ENCODE measurements at regions not wholly inside any gene's neighbourhood (a gene's known extent, or its start where the extent isn't known, plus 50 kb on each side); places are given as distances from the start of the nearest gene placed in this dataset.

- DNase-seq: no peak
Measured at GRCh38 chr3:148238421-148238821, 459.3 kb upstream of the AGTR1 start.

DNA sequence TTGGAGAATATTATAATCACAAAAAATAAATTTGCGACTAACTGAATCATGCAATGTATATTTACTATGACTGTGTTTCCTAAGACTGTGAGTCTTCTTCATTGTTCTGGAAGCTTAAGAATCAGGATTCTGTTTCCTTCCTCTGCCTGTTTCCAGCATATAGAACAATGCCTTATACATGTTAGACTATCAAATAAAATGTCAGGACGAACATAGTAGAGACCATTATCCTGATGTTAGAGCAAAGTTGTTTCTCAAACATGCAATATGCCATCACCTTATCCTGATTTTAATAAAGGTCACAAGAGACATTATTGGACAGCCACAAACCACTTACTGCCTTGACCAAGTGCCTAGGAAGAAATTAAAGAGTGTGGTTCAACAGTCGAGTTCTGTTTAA, 457.4 kb upstream of the AGTR1 start:
- no peak for DNase-seq

- DNase-seq: no peak
Measured at GRCh38 chr3:148243609-148244008, 454.1 kb upstream of the AGTR1 start.

- no peak for DNase-seq
Measured at GRCh38 chr3:148246291-148246923, 451.3 kb upstream of the AGTR1 start.

- DNase-seq: no peak
Measured at GRCh38 chr3:148253713-148254112, 444.0 kb upstream of the AGTR1 start.

- no peak for DNase-seq
Measured at GRCh38 chr3:148254402-148254801, 443.3 kb upstream of the AGTR1 start.

DNA sequence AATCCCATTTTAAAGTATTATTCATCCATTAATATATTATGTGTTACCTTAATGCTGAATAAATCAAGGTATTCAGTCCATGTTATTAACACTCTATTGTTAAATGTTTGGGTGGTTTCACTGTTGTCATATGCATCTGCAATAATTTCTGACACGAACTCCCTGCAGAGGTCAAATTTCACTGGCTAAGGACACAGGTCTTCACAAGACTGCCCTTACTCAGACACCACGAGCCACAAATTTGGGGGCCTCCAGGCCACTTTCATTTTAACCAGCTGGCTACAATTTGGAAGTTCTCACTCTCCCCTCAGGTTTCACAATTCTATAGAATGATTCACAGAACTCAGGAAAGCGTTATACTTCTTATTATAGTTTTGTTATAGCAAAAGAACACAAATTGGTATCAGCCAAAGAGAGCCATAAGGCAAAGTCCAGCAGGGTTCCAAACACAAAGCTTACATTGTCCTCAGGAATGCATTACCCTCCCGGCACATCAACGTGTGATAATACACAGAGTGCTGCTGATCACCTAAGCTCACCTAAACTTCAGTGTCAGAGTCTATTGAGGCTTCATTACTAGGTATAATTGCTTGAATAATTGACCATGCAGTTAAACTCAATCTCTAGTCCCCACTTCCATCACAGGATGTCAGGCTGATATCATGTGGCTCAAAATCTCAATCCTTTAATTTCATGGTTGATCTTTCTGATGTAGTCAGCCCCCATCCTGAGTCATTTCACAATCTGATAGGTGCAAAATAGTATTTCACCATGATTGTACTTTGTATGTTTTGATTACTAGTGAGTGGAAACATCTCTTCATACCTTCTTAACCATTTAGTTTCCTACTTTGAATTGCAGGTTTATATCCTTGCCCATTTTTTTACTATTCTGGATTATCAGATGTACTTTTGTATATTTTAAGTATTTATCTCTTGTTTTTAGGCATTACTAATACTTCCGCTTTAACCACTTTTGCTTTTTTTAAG, 441.4 kb upstream of the AGTR1 start:
- DNase-seq: no peak

DNA sequence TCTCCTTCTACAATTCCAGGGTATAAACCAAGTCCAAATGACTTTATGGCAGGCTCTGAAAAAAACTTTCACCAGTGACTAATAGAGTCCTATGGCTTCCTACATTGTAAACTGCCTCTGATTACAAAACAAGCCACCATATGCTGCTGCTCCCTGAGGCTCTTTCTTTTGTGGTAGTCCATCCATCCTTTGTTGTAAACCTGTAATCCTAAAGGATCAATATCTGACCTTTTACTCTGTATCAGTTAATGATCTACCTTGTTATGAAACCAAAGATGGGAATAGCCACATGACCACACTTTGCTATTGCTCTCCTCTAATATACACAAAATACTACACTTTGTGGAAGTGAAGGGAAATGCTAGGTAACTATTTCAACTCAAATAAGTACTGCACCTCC, 434.7 kb upstream of the AGTR1 start:
- no peak for DNase-seq

- DNase-seq: no peak
Measured at GRCh38 chr3:148265841-148266240, 431.9 kb upstream of the AGTR1 start.

DNA sequence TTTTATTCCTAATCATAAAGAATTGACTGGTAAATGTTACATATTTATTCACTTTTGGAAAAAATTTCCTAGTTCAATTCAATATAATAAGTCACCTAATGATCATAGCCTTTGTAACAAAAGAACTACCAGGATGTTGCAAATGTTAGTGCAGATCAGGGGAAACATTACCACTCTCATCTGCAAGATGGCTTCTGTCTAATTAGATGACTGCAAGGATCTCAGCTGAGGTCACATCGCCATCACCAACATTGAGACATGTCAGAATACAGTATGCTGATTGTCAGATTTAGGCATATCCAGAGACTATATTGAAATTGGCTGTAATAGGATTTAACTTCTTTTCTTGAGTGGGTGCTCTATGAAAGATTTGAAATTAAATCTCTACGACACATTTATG, 431.4 kb upstream of the AGTR1 start:
- DNase-seq: no peak

GRCh38 chr3:148269816-148270215, 427.9 kb upstream of the AGTR1 start:
- DNase-seq: no peak

DNA sequence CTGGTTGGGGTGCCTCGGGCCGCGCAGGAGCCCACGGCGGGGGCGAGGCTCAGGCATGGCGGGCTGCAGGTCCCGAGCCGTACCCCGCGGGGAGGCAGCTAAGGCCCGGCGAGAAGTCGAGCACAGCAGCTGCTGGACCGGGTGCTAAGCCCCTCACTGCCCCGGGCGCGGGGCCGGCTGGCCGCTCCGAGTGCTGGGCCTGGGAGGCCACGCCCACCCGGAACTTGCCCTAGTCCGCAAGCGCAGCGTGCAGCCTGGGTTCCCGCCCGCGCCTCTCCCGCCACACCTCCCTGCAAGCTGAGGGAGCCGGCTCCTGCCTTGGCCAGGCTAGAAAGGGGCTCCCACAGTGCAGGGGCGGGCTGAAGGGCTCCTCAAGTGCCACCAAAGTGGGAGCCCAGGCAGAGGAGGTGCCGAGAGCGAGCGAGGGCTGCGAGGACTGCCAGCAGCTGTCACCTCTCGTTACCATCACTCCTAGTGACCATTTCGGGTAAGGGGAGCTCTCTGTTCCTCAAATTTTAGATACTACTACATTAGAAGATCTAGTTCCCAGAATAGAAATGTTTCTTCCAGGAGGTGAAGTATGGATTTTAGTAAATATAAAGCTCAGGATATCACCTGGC, 417.0 kb upstream of the AGTR1 start:
- DNase-seq: no peak

GRCh38 chr3:148289159-148289558, 408.5 kb upstream of the AGTR1 start:
- no peak for DNase-seq

- DNase-seq: no peak
Measured at GRCh38 chr3:148297013-148297412, 400.7 kb upstream of the AGTR1 start.

- no peak for DNase-seq
Measured at GRCh38 chr3:148307443-148307843, 390.3 kb upstream of the AGTR1 start.

DNA sequence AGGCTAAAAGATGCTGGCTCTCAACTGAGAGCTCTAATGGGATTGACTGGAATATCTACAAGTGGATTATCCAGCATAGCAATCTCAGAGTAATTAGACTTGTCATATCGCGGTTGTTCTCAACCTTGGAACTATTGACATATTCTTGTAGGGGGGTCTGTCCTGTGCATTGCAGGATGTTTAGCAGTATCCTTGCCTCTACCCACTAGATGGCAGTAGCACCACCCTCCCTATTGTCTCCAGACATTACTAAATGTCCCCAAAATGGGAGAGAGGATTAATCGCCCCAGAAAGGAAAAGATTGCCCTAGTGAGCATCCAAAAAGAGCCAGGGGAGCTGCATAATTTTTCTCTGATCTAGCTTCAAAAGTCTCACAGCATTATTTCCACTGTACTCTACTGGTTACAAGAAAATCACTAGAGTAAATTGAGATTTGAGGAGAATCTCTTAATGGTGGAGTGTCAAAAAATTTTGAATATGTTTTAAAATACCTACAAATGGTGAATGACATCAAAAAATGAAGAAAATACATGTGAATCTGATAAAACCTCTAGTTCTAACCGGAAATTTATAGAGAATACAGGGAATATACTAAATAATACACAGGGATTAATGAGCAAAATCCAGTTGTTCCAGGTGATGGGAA, 388.2 kb upstream of the AGTR1 start:
- DNase-seq: peak in 1 of 2 donors; percentile 2

GRCh38 chr3:148315756-148316155, 381.9 kb upstream of the AGTR1 start:
- DNase-seq: no peak

- no peak for DNase-seq
Measured at GRCh38 chr3:148318240-148318639, 379.5 kb upstream of the AGTR1 start.

- DNase-seq: peak in 1 of 2 donors; percentile 78
Measured at GRCh38 chr3:148319161-148319915, 378.4 kb upstream of the AGTR1 start.

GRCh38 chr3:148319960-148320359, 377.7 kb upstream of the AGTR1 start:
- DNase-seq: no peak

DNA sequence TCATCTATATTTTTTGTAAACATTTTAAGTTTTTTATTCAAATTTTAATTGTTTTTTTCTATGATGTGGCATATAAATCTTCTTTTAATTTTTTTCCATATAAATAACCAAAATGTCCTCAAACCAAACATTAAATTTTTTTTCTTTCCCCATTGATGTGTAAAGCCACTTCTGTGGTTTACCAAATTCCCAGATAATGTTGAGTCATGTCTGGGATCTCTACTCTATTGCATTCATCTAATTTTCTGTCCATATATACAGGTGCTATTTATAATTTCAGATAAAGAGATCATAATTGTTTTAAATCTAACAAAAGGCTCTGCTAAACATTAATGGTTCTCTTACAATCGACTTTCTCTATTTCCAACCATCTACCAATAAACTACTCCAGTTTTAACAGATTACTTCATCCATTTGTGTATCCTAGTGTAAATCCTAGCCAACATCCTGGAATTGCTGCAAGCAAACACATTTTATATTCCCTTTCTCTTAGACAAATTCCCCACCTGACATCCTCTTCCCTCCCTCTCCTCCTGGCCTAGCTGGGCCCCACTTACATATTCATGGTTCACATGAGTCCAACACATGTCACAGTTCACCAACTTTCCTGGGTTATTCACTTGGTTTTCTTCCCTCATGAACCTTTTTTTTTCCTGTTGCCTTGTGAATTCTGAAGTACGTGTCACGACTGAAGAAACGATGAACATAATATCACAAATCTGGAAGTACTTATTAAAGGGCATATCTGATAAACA, 368.0 kb upstream of the AGTR1 start:
- DNase-seq: no peak

GRCh38 chr3:148330542-148330941, 367.2 kb upstream of the AGTR1 start:
- DNase-seq: no peak
